ENCODE measurements at regions not wholly inside any gene's neighbourhood (a gene's known extent, or its start where the extent isn't known, plus 50 kb on each side); places are given as distances from the start of the nearest gene placed in this dataset.
A peak's percentile ranks its signal among the peaks of the same experiment; 100 is the strongest.

DNA sequence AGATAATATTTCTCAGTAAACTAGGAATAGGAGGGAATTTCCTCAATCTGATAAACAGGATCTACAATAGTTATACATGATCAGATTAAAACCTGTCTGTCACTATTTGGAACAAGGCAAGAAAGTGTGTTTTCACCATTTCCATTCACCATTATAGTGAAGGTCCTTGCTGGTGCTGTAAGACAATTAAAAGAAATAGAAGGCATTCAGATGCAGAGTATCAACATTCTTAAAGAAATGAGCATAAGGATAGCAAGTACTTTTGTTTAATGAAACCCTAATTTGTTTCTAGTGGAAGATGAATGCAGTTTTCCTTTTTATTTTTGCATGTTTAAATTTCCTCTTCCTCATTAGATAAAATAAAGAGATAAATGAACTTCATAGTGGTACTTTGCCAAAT is 693.7 kb downstream of the PLCL1 start:
- no peak for DNase-seq (ENCODE audit: low read depth)

- DNase-seq (ENCODE audit: low read depth): no peak
Observed at GRCh38 chr2:198494931-198495330, 690.5 kb downstream of the PLCL1 start.

- no peak for DNase-seq (ENCODE audit: low read depth)
Observed at GRCh38 chr2:198490748-198491147, 686.4 kb downstream of the PLCL1 start.

DNA sequence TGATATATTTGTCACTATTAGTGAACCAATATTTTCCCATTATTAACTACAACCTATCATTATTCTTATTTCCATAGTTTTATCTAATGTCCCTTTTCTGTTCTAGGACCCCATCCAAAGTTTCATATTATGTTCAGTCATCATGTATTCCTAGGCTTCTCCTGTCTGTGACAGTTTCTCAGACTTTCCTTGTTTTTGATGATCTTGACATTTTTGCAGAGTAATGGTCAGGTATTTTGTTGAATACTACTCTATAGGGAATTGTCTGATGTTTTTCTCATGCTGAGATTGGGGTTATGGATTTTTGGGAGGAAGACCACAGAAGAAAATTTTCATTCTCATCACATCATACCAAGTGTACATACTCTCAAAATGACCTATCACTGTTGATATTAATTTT is 684.6 kb downstream of the PLCL1 start:
- DNase-seq (ENCODE audit: low read depth): no peak

GRCh38 chr2:198483051-198483450 is 678.7 kb downstream of the PLCL1 start:
- peak; percentile 9 for DNase-seq (ENCODE audit: low read depth)

DNA sequence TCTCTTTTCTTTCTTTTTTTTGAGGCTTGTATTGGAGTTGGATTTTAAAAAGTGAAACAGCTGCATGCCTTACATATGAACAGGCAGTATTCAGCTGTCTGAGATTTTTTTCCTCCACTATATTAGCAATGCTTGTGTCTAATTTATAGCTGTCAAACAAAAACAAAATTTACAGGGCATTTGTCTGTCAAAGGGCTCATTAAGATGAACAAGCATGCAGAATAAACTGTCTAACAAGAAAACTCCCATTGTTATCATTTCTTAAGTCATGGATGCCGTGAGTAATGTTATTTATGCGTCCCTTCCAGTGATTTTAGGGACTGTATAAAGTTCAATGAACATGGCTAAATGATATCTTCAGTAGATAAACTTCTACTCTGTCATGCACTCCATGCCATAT is 674.7 kb downstream of the PLCL1 start:
- no peak for DNase-seq (ENCODE audit: low read depth)

DNA sequence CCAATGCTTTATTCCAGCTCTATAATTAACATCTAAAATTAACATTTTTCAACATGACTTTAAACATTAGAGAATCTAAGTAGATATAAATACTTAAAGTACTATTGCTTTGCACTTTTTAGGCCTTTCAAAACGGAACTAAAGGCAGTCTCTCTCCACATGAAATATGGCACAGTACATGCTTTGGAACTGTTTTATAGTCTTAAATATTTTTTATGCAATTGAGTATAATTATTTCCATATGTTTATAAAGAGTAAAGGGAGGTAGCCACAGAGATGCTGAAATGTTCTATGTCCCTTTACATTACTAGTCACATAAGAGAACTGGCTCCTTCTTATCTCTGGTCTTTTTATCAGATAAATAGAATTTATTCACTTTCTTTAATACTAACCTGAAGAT is 674.0 kb downstream of the PLCL1 start:
- DNase-seq (ENCODE audit: low read depth): no peak

GRCh38 chr2:198476007-198476406 is 671.6 kb downstream of the PLCL1 start:
- DNase-seq (ENCODE audit: low read depth): no peak

GRCh38 chr2:198471291-198471690 is 666.9 kb downstream of the PLCL1 start:
- no peak for DNase-seq (ENCODE audit: low read depth)

DNA sequence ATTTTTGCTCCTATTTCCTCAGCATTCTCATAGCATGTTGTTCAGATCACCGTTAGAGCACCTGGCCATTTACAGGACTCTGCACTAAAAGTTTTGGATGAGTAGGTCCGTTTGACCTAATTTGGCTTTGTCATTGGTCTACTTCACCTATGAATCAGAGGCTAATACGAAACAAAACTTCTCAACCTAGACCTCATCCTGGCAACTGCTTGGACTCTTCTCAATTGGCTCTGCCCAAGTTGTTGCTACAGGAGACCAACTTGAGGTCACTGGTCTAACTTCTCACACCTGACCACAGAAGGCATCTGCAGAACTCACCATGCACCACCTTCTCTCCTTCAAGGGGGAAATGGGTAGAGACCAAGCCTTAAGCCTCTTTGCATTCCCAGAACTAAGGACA is 663.7 kb downstream of the PLCL1 start:
- no peak for DNase-seq (ENCODE audit: low read depth)

DNA sequence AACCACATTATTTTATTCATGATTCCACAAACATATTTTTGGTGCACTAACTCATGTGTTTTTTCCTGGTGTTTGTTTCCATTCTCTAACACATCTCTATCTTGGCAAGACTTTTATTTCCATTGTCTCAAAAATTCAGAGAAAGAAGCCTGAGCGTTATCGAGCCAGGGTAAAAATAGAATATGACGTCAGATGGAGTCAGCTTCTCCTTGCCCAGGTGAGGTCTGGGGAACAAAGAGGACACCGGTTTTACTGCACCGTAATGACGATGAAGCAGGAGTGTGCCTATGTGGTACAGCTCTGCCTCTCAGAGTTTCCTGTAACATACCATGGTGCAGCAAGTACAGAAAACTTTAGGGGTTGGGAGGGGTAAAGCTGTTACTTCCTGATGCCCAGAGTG is 661.6 kb downstream of the PLCL1 start:
- no peak for DNase-seq (ENCODE audit: low read depth)

DNA sequence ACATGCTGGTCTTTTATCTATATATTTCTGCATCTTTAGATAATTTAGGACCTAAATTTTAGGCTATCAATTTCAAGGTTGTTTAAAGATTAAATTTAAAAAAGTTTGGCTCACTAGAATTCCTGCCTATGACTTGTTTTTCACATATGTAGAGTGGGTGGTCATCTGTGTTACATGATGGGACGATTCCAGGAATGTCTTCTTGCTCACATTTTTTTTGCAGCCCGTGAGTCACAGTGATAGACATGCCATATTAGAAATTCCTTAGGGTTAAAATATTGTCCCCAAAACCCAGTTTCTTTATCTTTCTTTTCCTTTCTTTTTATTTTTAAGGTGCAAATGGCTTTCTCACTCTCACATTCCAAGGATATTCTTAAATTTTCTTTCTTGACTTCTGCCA is 652.0 kb downstream of the PLCL1 start:
- DNase-seq (ENCODE audit: low read depth): peak; percentile 39

DNA sequence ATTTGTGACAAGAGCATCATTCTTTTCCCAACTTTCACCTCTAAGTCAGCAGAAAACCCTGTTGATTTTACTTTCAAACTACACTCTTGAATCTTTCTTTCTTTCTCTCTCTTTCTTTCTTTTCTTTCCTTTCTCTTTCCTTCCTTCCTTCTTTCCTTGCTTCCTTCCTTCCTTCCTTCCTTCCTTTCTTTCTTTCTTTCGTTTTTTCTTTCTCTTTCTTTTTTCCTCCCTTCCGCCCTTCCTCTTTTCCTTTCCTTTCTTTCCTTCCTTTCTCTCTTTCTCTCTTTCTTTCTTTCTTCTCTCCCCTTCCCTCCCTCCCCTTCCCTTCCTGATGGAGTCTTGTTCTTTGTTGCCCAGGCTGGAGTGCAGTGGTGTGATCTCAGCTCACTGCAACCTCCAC is 649.5 kb downstream of the PLCL1 start:
- DNase-seq (ENCODE audit: low read depth): no peak

GRCh38 chr2:198452327-198452726 is 647.9 kb downstream of the PLCL1 start:
- DNase-seq (ENCODE audit: low read depth): no peak

GRCh38 chr2:198448789-198449188 is 644.4 kb downstream of the PLCL1 start:
- no peak for DNase-seq (ENCODE audit: low read depth)

- no peak for DNase-seq (ENCODE audit: low read depth)
Observed at GRCh38 chr2:198444800-198445287, 640.5 kb downstream of the PLCL1 start.

DNA sequence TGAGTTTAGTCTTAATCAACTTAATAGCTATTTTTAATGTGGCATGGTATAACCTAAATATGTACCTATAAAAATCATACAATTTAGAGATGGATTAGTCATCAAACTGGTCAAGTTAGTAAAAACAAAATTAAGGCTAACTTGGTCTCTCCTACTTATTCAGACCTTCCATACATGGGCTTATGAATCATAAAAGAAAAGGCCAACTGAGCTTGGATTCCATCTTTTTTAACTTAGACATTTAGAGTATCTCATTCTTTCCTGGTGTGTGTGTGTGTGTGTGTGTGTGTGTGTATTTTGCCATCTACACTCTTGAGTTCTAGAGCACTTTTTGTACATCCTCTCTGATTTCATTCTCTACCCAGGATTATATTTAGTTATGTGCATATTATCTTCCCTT is 637.5 kb downstream of the PLCL1 start:
- DNase-seq (ENCODE audit: low read depth): peak; percentile 14

- DNase-seq (ENCODE audit: low read depth): peak; percentile 63
Observed at GRCh38 chr2:198441246-198441645, 636.9 kb downstream of the PLCL1 start.

DNA sequence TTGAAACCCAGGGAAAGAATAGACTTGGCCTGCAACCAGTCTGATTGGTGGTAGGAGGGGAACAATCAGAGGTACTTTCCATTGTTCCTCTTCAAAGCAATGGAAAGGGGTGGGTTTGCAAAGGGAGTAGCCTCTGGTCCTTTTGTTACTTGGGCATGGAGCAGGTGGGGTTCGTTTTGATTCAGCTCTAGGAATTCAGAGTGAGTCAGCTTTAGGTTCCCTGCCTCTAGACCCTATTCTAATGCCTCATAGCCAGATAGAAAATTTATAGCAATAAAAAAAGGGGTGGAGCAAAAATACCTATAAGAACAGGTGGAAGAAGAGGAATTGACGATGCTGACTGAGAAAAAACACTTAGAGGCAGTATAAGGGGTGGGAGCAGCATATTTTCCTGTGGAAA is 636.4 kb downstream of the PLCL1 start:
- DNase-seq (ENCODE audit: low read depth): no peak

DNA sequence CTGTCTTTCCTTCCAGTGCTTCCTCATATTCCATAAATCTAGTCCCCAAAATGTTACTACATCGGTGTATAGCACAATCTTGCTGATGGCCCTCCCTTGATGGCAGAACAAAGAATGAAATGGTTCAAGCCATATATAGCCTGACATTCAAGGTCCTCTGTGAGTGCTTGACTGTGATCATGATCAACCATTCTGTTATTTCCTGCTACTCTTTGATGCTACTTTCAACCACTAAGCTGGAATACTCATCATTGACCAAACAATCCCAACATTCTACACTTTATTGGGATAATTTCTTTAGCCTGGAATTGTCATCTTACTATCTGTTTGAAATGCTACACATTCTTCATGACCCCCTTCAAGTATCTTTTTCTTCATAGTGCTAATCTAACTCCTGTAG is 633.9 kb downstream of the PLCL1 start:
- DNase-seq (ENCODE audit: low read depth): no peak

GRCh38 chr2:198424112-198424511 is 619.7 kb downstream of the PLCL1 start:
- DNase-seq (ENCODE audit: low read depth): no peak

DNA sequence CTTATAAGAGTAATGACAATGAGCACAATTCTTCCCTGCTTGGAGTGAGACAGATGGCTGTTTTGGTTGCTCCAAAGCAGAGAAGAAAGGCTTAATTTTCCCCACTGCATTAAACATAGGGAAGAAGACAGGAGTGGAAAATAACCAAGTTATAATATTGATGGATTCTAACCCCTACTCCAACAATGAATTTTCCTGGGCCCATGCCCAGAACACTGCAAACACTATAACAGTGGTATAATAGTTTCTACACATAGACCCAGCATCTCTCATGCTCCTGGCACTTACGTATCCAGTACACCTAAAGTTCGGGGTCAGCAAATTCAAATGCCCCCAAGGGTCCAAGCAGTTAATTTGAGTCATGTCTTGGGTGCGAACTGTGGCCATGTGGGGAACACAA is 613.4 kb downstream of the PLCL1 start:
- no peak for DNase-seq (ENCODE audit: low read depth)

DNA sequence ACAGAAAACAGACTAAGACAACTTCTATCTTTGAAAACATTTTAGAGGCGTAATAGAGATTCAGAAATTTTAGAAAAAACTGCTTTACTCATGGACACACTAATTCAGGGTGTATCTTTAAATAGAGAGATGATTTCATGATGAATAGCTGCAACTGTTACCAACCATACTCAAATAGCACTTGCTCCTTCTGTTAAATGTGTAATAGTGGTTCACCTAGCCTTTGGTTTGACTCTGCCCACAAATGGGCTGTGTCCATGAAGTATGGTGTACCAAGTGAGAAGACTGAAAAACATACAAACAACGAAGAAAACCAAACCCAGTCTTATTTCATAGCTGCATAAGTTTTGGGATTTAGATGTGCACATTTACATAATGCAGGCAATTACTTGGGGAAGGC is 610.6 kb downstream of the PLCL1 start:
- no peak for DNase-seq (ENCODE audit: low read depth)

DNA sequence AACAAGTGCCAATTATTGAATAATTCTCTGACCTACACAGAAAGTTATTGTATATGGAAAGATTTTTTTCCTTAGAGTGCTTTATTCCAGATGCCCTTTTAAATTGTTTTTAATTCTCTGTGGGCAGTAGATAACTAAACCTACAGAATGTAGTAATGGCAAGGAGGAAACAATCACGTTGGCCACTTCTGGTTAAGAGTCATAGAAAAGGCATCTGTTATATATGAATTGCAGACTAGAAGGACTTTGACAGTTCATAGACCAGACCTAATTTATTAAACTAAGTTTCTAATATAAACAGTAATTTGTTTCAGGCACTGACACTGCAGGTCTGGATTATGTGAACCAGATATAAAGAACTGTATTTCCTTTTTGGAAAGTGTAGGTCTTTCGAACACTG is 607.5 kb downstream of the PLCL1 start:
- no peak for DNase-seq (ENCODE audit: low read depth)

DNA sequence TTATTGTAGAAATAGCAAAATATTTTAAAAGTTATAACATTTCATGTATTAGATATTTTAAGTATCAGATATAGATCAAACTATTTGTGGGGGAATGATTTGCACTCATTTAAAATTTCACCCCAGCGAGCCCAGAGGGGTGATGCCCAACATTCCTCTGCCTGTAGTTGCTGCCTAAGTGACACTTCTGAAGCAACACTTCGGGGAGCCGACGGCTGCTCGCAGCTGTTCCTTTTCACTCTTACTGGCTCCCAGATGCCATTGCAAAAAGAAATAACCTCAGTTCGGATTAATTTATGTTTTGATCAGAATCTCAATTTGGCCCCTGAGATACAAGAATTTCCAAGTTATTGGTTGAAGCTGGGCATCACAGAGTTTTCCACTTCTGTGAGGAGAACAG is 603.8 kb downstream of the PLCL1 start:
- DNase-seq (ENCODE audit: low read depth): no peak

Measured in HS-5 (cell line).